ENCODE measurements at regions not wholly inside any gene's neighbourhood (a gene's known extent, or its start where the extent isn't known, plus 50 kb on each side); places are given as distances from the start of the nearest gene placed in this dataset.

GRCh38 chr6:121811106-121811505, 375.7 kb downstream of the GJA1 start:
- TF ChIP-seq CTCF (IDR thresholded peaks at IDR 0.05) = no peak
- TF ChIP-seq POLR2AphosphoS5 (IDR thresholded peaks at IDR 0.05) = no peak
- TF ChIP-seq EP300 (IDR thresholded peaks at IDR 0.05) = no peak
- TF ChIP-seq POLR2A (IDR thresholded peaks at IDR 0.05) = no peak
- Histone ChIP-seq H3K9me3 (no peaks in the 10 kb centered on the region), H3K36me3 (no peaks in the 10 kb centered on the region), H3K4me1 (peaks cover 0 to 5% (median 0%) of the 10 kb centered on the region in 3 donors), H3K27ac (no peak overlapping the region), H3K27me3 (no peaks in the 10 kb centered on the region), H3K4me3 (no peak overlapping the region)
- WGBS, 2 donors (ENCODE audit: low coverage in 1 of 2) = 80 to 85% methylated on average over 2 to 3 of the region's 3 CpGs
- no peak for ATAC-seq

- no peaks in the 10 kb centered on the region for H3K36me3 ChIP-seq
- WGBS, 2 donors (ENCODE audit: low coverage in 1 of 2) = 52 to 55% methylated on average over 3 to 4 of the region's 4 CpGs
- TF ChIP-seq POLR2AphosphoS5 (IDR thresholded peaks at IDR 0.05) = no peak
- no peak for TF ChIP-seq POLR2A (IDR thresholded peaks at IDR 0.05)
- TF ChIP-seq EP300 (IDR thresholded peaks at IDR 0.05) = no peak
- TF ChIP-seq CTCF (IDR thresholded peaks at IDR 0.05) = no peak
- no peak for ATAC-seq
- peaks cover 0 to 16% (median 0%) of the 10 kb centered on the region in 3 donors for H3K9me3 ChIP-seq
- no peak overlapping the region for H3K27ac ChIP-seq
- no peaks in the 10 kb centered on the region for H3K27me3 ChIP-seq
- no peaks in the 10 kb centered on the region for H3K4me1 ChIP-seq
- no peak overlapping the region for H3K4me3 ChIP-seq
Observed at GRCh38 chr6:121816361-121816760, 380.9 kb downstream of the GJA1 start.

- Histone ChIP-seq H3K27me3 (no peaks in the 10 kb centered on the region), H3K9me3 (peaks cover 0 to 16% (median 0%) of the 10 kb centered on the region in 3 donors), H3K4me3 (no peak overlapping the region), H3K27ac (no peak overlapping the region), H3K4me1 (no peaks in the 10 kb centered on the region), H3K36me3 (no peaks in the 10 kb centered on the region)
- TF ChIP-seq EP300 (IDR thresholded peaks at IDR 0.05) = no peak
- no peak for ATAC-seq
Observed at GRCh38 chr6:121816906-121817540, 381.6 kb downstream of the GJA1 start.

GRCh38 chr6:121823437-121823851, 388.0 kb downstream of the GJA1 start:
- H3K9me3 ChIP-seq = peaks cover 0 to 16% (median 0%) of the 10 kb centered on the region in 3 donors
- WGBS, 2 donors (ENCODE audit: low coverage in 1 of 2) = 43 to 63% methylated on average over 1 of the region's 1 CpG
- H3K36me3 ChIP-seq = no peaks in the 10 kb centered on the region
- TF ChIP-seq CTCF (IDR thresholded peaks at IDR 0.05) = no peak
- TF ChIP-seq EP300 (IDR thresholded peaks at IDR 0.05) = no peak
- no peak for TF ChIP-seq POLR2A (IDR thresholded peaks at IDR 0.05)
- TF ChIP-seq POLR2AphosphoS5 (IDR thresholded peaks at IDR 0.05) = no peak
- no peak overlapping the region for H3K27ac ChIP-seq
- no peaks in the 10 kb centered on the region for H3K27me3 ChIP-seq
- peaks cover 0 to 10% (median 3%) of the 10 kb centered on the region in 3 donors for H3K4me1 ChIP-seq
- no peak overlapping the region for H3K4me3 ChIP-seq
- no peak for ATAC-seq

GRCh38 chr6:121826156-121826810, 390.8 kb downstream of the GJA1 start:
- Histone ChIP-seq H3K27me3 (no peaks in the 10 kb centered on the region), H3K4me3 (no peak overlapping the region), H3K36me3 (no peaks in the 10 kb centered on the region), H3K4me1 (peaks cover 0 to 18% (median 3%) of the 10 kb centered on the region in 3 donors), H3K9me3 (no peaks in the 10 kb centered on the region), H3K27ac (no peak overlapping the region)
- WGBS, 2 donors (ENCODE audit: low coverage in 1 of 2) = 67 to 81% methylated on average over 4 of the region's 4 CpGs
- ATAC-seq = no peak
- TF ChIP-seq EP300 (IDR thresholded peaks at IDR 0.05) = no peak
- no peak for TF ChIP-seq POLR2A (IDR thresholded peaks at IDR 0.05)
- no peak for TF ChIP-seq CTCF (IDR thresholded peaks at IDR 0.05)
- no peak for TF ChIP-seq POLR2AphosphoS5 (IDR thresholded peaks at IDR 0.05)

Measured in gastroesophageal sphincter (tissue), 4 donors.